HEK293T (cell line): ENCODE measurements at regions not wholly inside any gene's neighbourhood (a gene's known extent, or its start where the extent isn't known, plus 50 kb on each side); places are given as distances from the start of the nearest gene placed in this dataset.
A peak's percentile ranks its signal among the peaks of the same experiment; 100 is the strongest.

Experiments
- CTCF ChIA-PET: fragments of 350-600 bp; formaldehyde crosslinking; extraction: SDS; loops from one replicate; lab custom pipeline; 2021; ENCODE audit warnings: antibody characterized with exemption, inconsistent platforms; lab: Yijun Ruan, JAX
- POLR2A ChIA-PET: fragments of 350-600 bp; formaldehyde crosslinking; extraction: SDS; loops from one replicate; lab custom pipeline; 2020; ENCODE audit warnings: antibody characterized with exemption, inconsistent platforms; lab: Yijun Ruan, JAX
- DNase-seq: peaks from one replicate; pipeline ENCODE4 v3.0.0; 2012; ENCODE audit warnings: mixed read lengths; ENCODE audit errors: extremely low spot score
- ARNT ChIP-seq: fragments of 450-650 bp; IDR thresholded peaks from 2 replicates; pipeline ENCODE4 v1.6.1; 2017; ENCODE audit warnings: mild to moderate bottlenecking
- BHLHE40 ChIP-seq: fragments of 450-650 bp; IDR thresholded peaks from 2 replicates; pipeline ENCODE4 v1.6.1; 2016; ENCODE audit warnings: mild to moderate bottlenecking, moderate library complexity, borderline replicate concordance
- CTBP1 ChIP-seq: fragments of 450-650 bp; IDR thresholded peaks from 2 replicates; pipeline ENCODE4 v1.6.1; 2016; ENCODE audit warnings: borderline replicate concordance
- FOXA1 ChIP-seq: fragments of 450-650 bp; IDR thresholded peaks from 2 replicates; pipeline ENCODE4 v1.6.1; 2016; ENCODE audit warnings: mild to moderate bottlenecking
- FOXM1 ChIP-seq: fragments of 450-650 bp; IDR thresholded peaks from 2 replicates; pipeline ENCODE4 v1.6.1; 2017; ENCODE audit warnings: mild to moderate bottlenecking, borderline replicate concordance
- L3MBTL2 ChIP-seq: fragments of 450-650 bp; conservative IDR thresholded peaks from 2 replicates; pipeline ENCODE4 v1.6.1; 2016; ENCODE audit warnings: mild to moderate bottlenecking
- LEF1 ChIP-seq: fragments of 450-650 bp; IDR thresholded peaks from 2 replicates; pipeline ENCODE4 v1.6.1; 2017; ENCODE audit warnings: mild to moderate bottlenecking, borderline replicate concordance
- NFRKB ChIP-seq: fragments of 450-650 bp; IDR thresholded peaks from 2 replicates; pipeline ENCODE4 v1.6.1; 2016; ENCODE audit warnings: mild to moderate bottlenecking, moderate library complexity
- SP1 ChIP-seq: fragments of 450-650 bp; IDR thresholded peaks from 2 replicates; pipeline ENCODE4 v1.6.1; 2017
- SUZ12 ChIP-seq: fragments of 450-650 bp; IDR thresholded peaks from 2 replicates; pipeline ENCODE4 v1.6.1; 2016; ENCODE audit warnings: mild to moderate bottlenecking
- TARDBP ChIP-seq: fragments of 450-650 bp; IDR thresholded peaks from 2 replicates; pipeline ENCODE4 v1.6.1; 2016
- ZNF384 ChIP-seq: fragments of 450-650 bp; IDR thresholded peaks from 2 replicates; pipeline ENCODE4 v1.6.1; 2016
- TF ChIP-seq, protein P1 (sequence below): fragments of 450-650 bp; IDR thresholded peaks from 2 replicates; pipeline ENCODE4 v1.6.1; 2016

DNA sequence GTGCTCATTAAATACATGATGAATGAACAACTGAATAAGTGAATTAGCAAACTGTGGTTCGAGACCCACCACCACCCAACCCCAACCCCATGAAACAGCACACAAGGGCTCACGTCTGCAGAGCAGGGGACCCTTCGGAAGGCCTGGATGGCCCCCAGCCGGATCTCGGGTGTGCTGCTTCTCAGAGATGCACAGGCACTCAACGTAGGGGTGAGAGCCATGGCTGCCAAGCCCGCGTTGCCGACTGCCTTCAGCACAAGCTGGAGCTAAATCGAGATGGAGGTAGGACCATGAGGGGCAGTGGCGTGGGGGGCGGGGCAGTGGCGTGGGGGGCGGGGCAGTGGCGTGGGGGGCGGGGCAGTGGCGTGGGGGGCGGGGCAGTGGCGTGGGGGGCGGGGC lies 93.2 kb downstream of the LITAF start:
- DNase-seq: peak; percentile 67
- no peak for TF ChIP-seq ARNT
- peak; percentile 42; the same call in 1 of the 2 replicates for TF ChIP-seq L3MBTL2
- CTCF ChIA-PET: no interaction called here
- POLR2A ChIA-PET: no interaction called here

DNA sequence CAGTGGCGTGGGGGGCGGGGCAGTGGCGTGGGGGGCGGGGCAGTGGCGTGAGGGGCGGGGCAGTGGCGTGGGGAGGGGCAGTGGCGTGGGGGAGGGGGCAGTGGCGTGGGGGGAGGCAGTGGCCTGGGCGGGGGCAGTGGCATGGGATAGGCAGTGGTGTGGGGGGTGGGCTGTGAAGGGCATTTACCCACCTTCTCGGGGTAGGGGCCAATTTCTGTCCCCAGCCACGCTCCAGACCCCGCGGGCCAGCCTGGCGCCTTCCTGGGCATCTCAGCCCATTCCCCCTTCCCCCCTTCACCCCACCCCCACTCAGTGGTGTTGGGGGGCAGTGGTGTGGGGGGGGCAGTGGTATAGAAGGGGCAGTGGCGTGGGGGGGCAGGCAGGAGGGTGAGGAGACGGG lies 92.7 kb downstream of the LITAF start:
- POLR2A ChIA-PET: no interaction called here
- TF ChIP-seq, protein P1, sequence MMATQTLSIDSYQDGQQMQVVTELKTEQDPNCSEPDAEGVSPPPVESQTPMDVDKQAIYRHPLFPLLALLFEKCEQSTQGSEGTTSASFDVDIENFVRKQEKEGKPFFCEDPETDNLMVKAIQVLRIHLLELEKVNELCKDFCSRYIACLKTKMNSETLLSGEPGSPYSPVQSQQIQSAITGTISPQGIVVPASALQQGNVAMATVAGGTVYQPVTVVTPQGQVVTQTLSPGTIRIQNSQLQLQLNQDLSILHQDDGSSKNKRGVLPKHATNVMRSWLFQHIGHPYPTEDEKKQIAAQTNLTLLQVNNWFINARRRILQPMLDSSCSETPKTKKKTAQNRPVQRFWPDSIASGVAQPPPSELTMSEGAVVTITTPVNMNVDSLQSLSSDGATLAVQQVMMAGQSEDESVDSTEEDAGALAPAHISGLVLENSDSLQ: no peak
- no peak for TF ChIP-seq ARNT
- TF ChIP-seq SP1: no peak
- no peak for TF ChIP-seq BHLHE40
- TF ChIP-seq SUZ12: no peak
- no peak for TF ChIP-seq FOXM1
- TF ChIP-seq LEF1: no peak
- TF ChIP-seq TARDBP: no peak
- no peak for TF ChIP-seq L3MBTL2
- DNase-seq: peak; percentile 29
- CTCF ChIA-PET: no interaction called here

DNA sequence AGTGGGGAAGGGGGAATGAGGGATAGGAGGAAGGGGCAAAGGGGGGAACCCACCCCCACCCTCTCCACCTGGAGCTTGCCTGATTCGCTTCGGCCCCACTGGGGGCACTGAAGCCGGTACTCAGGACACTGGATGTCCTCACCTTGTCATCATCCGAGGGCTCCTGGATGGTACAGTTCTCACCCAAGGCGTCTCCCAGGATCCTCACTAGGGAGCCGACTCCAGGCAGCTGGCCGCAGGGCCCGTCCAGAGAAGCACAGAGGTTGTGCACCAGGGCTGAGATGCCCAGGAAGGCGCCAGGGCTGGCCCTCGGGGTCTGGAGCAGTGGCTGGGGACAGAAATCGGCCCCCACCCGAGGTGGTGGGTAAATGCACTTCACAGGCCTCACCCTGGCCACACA lies 92.3 kb downstream of the LITAF start:
- no peak for DNase-seq
- CTCF ChIA-PET: no interaction called here
- POLR2A ChIA-PET: no interaction called here
- no peak for TF ChIP-seq BHLHE40
- TF ChIP-seq, protein P1: no peak
- TF ChIP-seq CTBP1: no peak
- TF ChIP-seq FOXA1: no peak
- no peak for TF ChIP-seq FOXM1
- TF ChIP-seq SUZ12: no peak

DNA sequence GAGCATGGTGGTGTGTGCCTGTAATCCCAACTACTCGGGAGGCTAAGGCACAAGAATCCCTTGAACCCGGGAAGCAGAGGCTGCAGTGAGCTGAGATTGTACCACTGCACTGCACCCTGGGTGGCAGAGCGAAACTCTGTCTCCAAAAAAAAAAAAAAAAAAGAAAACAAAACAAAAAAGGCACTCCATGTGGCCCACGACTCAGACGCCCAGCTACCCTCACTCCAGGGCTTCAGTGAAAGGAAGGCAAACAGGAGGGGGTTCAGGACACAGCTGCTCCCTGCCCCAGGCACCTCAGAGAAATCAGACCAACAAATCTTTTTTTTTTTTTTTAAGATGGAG lies 91.7 kb downstream of the LITAF start:
- POLR2A ChIA-PET: no interaction called here
- no peak for TF ChIP-seq BHLHE40
- no peak for TF ChIP-seq FOXA1
- TF ChIP-seq NFRKB: no peak
- TF ChIP-seq ARNT: no peak
- TF ChIP-seq ZNF384: peak; percentile 65; the same call in 1 of the 2 replicates
- CTCF ChIA-PET: no interaction called here
- DNase-seq: no peak
